HG03342 (cell line): ENCODE measurements at regions not wholly inside any gene's neighbourhood (a gene's known extent, or its start where the extent isn't known, plus 50 kb on each side); places are given as distances from the start of the nearest gene placed in this dataset.
"Not testable (repeated sequence)": the region's sequence is repeated elsewhere in the genome, so short reads cannot be mapped to it uniquely, and the experiment has no call there.

ENCODE experiments used
- ATAC-seq: cut with Tn5 transposase; IDR thresholded peaks from one replicate; pipeline ENCODE4 v1.9.1; 2021; ENCODE audit warnings: mild to moderate bottlenecking, moderate library complexity; ENCODE audit not compliant: unreplicated experiment

- no peak for ATAC-seq
Observed at GRCh38 chr3:174336784-174337183, 522.4 kb upstream of the NAALADL2 start.

GRCh38 chr3:174337227-174337626, 521.9 kb upstream of the NAALADL2 start:
- ATAC-seq: no peak

GRCh38 chr3:174340624-174341587, 518.2 kb upstream of the NAALADL2 start:
- no peak for ATAC-seq

- ATAC-seq: no peak
Observed at GRCh38 chr3:174342171-174342570, 517.0 kb upstream of the NAALADL2 start.

GRCh38 chr3:174342941-174343501, 516.1 kb upstream of the NAALADL2 start:
- no peak for ATAC-seq

GRCh38 chr3:174346141-174346540, 513.0 kb upstream of the NAALADL2 start:
- no peak for ATAC-seq

GRCh38 chr3:174346571-174346970, 512.6 kb upstream of the NAALADL2 start:
- no peak for ATAC-seq

- no peak for ATAC-seq
Observed at GRCh38 chr3:174347474-174348138, 511.5 kb upstream of the NAALADL2 start.

- no peak for ATAC-seq
Observed at GRCh38 chr3:174352227-174352626, 506.9 kb upstream of the NAALADL2 start.

GRCh38 chr3:174355505-174355904, 503.6 kb upstream of the NAALADL2 start:
- no peak for ATAC-seq

GRCh38 chr3:174356596-174356995, 502.5 kb upstream of the NAALADL2 start:
- no peak for ATAC-seq

- ATAC-seq: no peak
Observed at GRCh38 chr3:174358252-174358651, 500.9 kb upstream of the NAALADL2 start.

- no peak for ATAC-seq
Observed at GRCh38 chr3:174362556-174362955, 496.6 kb upstream of the NAALADL2 start.

GRCh38 chr3:174363256-174363655, 495.9 kb upstream of the NAALADL2 start:
- no peak for ATAC-seq

- no peak for ATAC-seq
Observed at GRCh38 chr3:174365796-174366195, 493.3 kb upstream of the NAALADL2 start.

GRCh38 chr3:174366904-174367303, 492.2 kb upstream of the NAALADL2 start:
- not testable (repeated sequence) for ATAC-seq

- ATAC-seq: no peak
Observed at GRCh38 chr3:174376346-174376745, 482.8 kb upstream of the NAALADL2 start.

GRCh38 chr3:174377096-174377495, 482.0 kb upstream of the NAALADL2 start:
- ATAC-seq: no peak

- no peak for ATAC-seq
Observed at GRCh38 chr3:174377684-174378083, 481.4 kb upstream of the NAALADL2 start.

- ATAC-seq: no peak
Observed at GRCh38 chr3:174382878-174383277, 476.3 kb upstream of the NAALADL2 start.

GRCh38 chr3:174387736-174388135, 471.4 kb upstream of the NAALADL2 start:
- ATAC-seq: no peak

GRCh38 chr3:174397848-174398247, 461.3 kb upstream of the NAALADL2 start:
- no peak for ATAC-seq
